Tongue (tissue), 1 donor: ENCODE measurements at regions not wholly inside any gene's neighbourhood (a gene's known extent, or its start where the extent isn't known, plus 50 kb on each side); places are given as distances from the start of the nearest gene placed in this dataset.

ENCODE experiments used
- DNase-seq: peaks from one replicate; pipeline ENCODE4 v3.0.0-alpha.2; 2015

DNA sequence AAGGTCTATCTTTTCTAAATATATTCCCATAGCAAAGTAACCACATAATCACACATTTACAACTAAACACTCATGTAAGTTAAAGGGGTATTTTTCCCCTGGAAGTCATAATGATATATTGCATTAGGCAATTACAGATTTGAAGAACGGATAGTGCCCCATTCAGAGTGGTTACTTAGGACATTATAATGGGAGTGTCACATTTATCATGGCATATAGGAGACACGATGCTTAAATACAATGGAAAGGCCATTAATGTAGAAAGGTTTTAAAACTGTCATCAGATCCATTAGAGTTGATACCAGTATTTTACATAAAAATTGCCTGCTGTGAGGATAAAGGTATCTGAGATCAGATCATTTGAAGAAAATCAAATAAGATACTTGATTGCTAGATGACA is 582.0 kb upstream of the SEMA6D start:
- DNase-seq, result no peak

GRCh38 chr15:47136236-47136635 is 581.1 kb upstream of the SEMA6D start:
- DNase-seq, result no peak

DNA sequence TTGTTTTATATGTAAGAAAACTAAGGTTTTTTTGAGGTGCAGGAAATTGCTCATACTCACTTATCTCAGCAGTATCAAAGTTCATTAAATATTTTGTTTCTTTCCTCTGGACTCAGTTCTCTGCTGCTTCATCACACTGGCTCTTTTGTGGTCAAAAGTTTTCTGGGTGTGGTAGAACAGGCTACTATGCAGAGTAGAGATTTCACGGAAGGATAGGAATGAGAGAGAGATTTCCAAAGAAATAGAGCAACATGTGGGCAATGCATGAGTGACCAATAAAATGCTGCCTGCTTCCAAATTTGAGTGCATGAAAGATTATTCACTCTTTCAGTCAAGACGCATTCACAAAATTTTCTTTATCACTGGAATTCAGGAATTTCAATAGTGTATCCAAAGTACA is 577.3 kb upstream of the SEMA6D start:
- no peak for DNase-seq

- no peak for DNase-seq
These were observed 559.5 kb upstream of the SEMA6D start for GRCh38 chr15:47157827-47158226.

DNA sequence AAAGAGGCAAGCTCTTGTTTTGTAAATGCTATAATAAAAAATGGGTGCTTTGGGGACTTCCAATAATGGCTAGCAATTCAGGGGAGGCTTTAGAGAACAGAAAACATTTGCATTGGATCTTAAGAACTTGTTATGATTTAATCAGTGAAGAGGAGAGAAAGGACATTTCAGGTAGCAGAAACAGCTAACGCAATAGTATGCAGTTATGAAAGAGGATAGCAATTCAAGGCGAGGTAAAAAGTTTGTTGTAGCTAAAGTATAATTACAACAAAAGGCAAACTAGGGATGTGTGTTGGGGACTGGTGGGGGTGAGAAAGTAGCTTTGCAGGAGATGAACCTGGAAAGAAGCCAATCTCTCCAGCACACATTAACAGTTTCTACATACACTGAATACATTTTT is 558.7 kb upstream of the SEMA6D start:
- no peak for DNase-seq

DNA sequence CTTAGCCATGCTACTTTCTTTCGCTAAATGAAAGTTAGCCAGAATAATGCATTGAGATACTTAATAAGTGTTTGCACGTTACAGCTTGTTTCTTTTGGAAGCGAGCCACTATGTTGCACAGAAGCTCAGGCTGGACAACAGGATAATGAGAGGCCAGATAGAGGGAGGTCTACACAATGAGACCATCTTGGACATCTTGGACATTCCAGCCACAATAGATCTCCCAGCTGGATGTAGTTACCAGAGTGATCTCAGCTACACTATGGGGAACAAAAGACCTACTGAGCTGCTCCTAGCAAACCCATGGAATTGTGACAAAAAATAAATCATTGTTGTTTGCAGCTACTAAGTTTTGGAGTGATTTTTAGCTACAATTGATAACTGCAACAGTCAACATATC is 540.1 kb upstream of the SEMA6D start:
- no peak for DNase-seq

GRCh38 chr15:47179988-47180387 is 537.3 kb upstream of the SEMA6D start:
- no peak for DNase-seq

DNA sequence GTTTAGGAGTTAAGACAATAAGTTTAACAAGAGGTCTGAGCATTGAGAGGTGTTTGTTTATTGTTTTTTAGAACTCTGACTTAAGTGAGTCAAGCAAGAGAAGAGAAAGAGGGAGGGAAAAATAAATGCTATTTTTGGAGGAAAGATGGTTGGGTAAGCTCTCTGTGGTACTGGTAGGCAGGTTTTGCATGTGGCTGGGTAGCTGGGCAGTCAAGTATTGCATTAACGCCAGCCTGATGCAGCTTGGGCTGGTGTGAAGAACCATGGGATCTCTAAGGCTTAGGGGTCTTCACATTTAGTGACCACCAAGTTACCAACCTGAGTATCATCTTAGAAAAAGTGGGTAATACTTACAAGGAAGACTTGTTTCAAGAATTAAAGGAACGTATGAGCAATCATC is 534.5 kb upstream of the SEMA6D start:
- no peak for DNase-seq

DNA sequence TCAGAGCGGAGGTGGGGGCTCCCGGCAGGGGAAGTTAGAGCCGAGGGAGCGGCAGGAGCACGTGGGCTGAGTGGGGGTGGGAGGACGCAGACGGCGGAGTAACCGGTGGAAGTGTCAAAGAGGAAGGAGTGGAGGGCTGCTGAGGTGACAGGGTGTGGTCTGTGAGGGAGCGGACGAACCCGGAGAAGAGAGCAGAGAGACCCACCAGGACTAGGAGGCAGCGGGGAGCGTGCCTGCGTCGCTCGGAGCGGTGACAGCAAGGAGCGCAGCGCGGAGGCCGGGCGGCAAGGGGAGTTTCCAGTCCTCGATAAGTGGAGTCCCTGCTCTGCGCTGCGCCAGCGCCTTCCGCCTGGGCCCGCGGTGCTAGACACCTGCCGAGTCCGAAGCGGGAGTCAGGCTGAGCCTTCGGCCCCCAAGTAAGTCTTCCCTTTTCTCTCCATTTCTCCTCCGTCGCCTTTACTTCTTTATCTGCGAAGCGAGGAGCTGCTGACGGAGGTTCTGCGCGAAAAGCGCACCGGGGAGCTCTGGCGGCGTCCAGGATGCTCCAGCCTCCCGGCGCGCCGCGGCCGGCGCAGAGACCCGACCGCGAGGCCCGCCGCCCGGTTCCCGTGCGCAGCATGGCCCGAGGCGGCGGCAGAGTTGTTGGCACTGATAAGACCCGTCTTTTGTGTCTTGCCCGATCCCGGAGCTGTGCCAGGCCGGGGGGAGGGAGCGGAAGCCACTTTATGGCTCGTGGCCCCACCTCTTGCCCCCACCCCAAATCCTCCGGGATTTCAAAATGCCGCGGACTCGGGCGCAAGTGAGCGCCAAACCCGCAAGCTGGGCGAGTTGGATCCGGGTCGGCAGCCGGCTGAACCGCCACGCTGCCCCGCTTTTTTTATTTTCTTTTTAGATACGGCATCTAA is 533.0 kb upstream of the SEMA6D start:
- peak; percentile 56 for DNase-seq

DNA sequence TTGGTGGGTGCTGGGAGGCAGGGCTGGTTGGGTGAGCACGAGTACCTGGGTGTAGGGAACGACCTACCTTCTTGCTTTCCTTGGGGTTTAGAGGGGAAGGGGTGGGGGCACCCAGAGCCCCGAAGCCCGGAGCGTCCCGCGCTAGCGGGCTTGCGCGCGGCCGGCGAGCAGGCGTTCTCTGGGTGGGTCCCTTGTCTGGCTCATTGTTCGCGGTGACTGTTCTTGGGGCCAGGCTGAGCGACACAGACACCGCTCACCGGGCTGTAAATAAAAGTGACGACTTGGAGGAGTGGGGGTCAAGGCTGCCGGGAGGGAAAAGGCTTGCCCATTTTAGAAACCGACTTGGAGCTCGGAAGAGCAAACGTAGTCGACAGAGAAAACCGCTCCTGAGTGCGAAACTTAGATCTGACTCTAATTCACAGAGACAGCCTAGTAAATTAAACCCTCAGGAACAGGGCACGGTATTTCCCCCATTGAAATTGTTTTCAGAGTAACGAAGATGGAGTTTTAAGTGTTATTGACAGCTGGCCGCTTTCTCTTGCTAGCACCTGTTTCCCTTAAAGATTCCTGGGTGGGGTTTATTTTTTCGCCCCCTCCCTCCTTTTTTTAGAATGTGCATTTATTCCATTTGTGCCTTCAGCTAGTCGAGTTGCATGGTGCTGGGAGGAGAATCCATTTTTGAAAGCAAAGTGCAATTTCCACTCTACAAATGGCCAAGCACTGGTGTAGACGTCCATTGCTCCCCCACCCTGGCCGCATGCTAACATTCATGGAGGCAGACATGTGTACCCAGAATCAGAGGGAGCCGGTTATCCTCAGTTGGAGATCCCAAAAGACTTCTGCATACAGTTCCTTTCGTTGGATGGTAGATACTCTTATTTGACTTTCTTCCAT is 532.1 kb upstream of the SEMA6D start:
- DNase-seq, result peak; percentile 38

GRCh38 chr15:47186075-47186474 is 531.2 kb upstream of the SEMA6D start:
- no peak for DNase-seq

DNA sequence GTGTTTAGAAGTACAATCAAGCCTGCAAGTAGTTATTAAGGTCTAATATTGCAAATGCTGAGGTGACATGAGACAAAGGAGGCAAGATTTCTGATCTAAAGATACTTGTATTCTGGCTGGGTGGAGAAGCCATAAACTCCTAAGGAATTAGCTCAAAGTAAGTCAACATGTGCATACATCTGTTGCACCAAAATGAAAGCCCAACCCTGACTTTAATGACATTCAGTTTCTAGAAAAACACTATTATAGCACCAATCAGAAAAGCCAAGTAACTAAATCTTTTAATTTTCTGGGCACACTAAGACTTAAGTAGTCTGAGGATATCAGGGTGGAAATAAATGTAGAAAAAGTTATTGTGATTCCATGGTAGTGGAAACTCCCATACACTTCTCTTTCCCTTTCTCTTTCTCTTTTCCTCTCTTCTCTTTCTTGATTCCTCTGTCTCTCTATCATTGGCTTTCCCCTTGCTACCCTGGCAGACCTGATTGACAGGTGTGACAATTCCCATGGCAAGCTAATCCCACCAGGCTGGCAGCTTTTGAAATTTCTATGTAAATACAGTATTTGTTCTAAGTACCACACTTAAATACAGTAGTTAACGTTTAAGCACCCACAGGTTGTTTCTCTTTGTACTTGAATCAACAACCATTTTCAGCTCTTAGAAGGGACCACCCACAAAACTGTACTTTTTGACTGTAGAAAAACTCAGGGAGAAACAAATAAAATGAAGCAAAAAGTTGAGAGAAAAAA is 528.4 kb upstream of the SEMA6D start:
- DNase-seq, result no peak

DNA sequence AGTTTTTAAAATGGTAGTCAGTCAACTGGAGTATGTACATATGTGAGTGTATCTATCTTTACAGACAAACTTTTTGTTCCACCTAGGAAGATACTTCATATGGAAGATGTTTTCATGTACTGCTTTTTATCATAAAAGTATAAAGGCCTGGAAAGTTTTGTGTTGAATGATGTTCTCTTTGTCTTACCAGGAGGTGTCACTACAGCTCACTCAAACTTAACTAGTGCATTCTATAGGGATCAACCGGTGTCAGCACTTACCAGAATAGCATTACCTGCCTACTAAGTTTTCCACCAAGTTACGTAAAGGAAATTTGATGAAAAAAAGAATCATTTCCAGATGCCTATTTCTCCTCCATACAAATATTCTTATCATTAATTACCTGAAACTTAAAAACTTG is 522.6 kb upstream of the SEMA6D start:
- peak; percentile 59 for DNase-seq

DNA sequence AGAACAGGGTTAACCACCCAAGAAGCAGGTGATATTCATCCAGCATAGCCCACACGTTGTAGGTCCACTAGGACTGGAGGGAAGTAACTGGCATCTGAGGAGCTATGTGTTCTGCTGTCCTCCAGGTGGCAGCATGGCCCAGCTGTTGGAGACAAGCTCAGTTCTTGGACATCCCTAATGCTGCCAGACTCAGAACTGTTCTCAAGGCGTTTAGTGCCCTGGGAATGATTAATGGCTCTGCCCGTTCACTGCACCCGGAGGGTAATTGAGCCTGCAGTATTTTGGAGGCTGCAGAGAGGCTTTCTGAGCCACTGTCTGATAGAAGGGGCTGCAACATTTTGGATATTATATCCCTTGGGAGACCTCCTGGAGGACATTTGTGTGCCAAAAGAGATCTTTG is 521.3 kb upstream of the SEMA6D start:
- peak; percentile 95 for DNase-seq

DNA sequence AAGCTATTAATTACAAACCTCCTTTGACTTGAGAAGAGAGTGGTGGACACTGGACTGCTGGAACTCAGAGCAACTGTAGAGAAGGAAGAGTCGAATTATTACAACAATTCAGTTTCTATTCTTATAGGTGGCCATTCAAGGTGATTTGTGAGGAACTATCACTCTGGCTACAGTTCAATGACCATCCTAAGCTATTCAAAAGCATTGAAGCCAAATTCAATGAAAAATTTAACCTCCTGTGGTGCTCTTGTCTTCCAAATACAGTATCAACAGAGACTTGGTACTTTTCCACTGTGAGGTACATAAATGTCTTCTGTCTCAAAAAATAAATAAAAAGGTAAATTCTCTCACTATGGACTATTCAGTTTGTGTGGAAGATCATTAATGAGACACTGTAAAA is 513.3 kb upstream of the SEMA6D start:
- DNase-seq, result no peak

- DNase-seq, result no peak
These were observed 510.8 kb upstream of the SEMA6D start for GRCh38 chr15:47206358-47206978.

GRCh38 chr15:47209591-47209990 is 507.7 kb upstream of the SEMA6D start:
- DNase-seq, result peak; percentile 13

DNA sequence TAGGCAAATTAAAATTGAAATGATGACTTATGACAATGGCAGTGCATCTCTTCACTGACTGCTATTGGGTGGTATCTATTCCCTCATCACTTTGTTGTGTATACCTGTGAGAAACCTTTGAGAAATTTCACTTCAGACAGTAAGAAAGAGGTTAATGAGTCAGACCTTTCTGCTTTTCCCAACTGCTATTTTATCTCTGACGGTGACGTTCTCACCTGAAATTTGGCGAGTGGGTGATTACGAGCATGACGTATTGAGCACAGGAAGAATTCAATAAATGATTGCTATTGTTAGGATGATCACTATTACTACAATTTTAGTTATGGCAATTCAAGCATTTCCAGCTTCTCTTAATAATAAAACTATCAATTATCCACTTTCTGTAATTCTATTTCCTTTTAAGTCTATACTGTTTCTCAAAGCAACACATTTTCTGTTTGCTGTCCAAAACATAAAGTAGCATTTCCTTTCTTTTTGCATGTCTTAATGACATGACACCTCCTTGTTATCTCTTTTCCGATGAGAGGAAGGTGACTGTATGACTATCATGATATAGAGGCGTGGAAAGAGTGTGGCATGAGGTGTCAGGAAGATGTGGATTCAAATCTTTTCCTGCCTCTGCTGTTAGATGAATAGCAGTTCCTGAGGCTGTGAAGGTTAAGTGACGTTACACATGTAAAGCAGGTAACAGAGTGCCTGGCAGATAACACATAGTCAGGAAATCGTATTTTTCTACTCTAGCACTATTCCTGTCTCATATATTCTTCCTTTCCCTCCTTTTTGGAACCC is 504.9 kb upstream of the SEMA6D start:
- no peak for DNase-seq

- no peak for DNase-seq
These were observed 503.4 kb upstream of the SEMA6D start for GRCh38 chr15:47213883-47214282.

DNA sequence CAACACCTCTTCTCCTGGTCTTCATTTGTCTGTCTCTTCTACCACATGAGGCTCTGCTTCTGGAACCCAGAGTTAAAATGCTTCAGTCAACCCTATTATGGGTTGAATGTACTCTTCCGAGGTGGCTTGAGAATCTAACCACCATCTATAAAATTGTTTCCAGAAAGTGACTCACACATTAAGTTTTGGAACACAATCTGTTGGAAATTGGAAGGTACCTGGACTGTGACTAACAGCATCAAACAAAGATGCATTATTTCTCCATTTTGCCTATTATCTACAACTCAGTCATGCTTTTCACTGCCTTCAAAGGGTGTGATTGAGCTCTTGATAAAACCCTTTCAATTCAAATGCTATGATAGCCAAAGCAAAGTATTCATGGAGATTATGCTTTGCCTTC is 499.0 kb upstream of the SEMA6D start:
- DNase-seq, result no peak

- no peak for DNase-seq
These were observed 472.9 kb upstream of the SEMA6D start for GRCh38 chr15:47244361-47244760.
